ENCODE measurements at regions not wholly inside any gene's neighbourhood (a gene's known extent, or its start where the extent isn't known, plus 50 kb on each side); places are given as distances from the start of the nearest gene placed in this dataset.

DNA sequence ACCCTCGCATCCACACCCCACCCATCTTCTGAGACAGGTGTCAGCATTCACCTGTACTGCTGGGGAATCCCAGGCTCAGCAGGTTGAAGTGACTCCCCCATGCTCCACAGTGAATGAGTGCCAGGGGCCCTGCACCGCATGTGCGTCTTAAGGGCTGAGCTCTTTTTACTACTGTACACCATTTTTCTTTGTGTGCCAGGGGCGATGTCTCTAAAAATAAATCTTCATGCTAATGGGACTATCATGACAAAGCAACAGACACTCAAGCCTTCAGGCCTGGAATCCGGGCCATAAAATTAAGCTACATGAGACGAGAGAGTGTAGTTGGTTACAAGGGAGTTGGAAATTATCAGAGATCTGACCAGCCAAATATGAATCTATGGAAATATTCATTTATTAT is 294.8 kb downstream of the LPIN1 start:
- Histone ChIP-seq H3K27me3 (ENCODE audit: control insufficient read depth, insufficient read depth, low read length) (no peaks in the 10 kb centered on the region), H3K9me3 (ENCODE audit: control insufficient read depth, insufficient read depth, low read depth, low read length) (peaks cover 10% of the 10 kb centered on the region; the same call in 1 of the 2 replicates), H3K27ac (ENCODE audit: low read length) (no peak overlapping the region), H3K4me3 (ENCODE audit: low read depth in 2 of 2, low read length in 2 of 2) (no peak overlapping the region), H3K36me3 (ENCODE audit: control insufficient read depth, insufficient read depth, low read length) (no peaks in the 10 kb centered on the region), H3K4me1 (ENCODE audit: control insufficient read depth, insufficient read depth, low read length) (no peaks in the 10 kb centered on the region)
- no peak for ATAC-seq
- intact Hi-C loops (cut with micrococcal nuclease; ENCODE audit: unreplicated experiment) (no loop called here), in situ Hi-C loops (cut with HindIII; ENCODE audit: low pct_unique_long_range_greater_than_20kb, low sequenced_read_pairs) (no loop called here)
- TF ChIP-seq SIN3A (IDR thresholded peaks at IDR 0.05; ENCODE audit: borderline replicate concordance, insufficient read depth, low read depth, low read length) (no peak), POLR2AphosphoS5 (IDR thresholded peaks at IDR 0.05; ENCODE audit: low read depth, low read length) (no peak), TCF7L2 (IDR thresholded peaks at IDR 0.05; ENCODE audit: low read depth, low read length) (no peak)
- TF ChIP-seq, protein P1, sequence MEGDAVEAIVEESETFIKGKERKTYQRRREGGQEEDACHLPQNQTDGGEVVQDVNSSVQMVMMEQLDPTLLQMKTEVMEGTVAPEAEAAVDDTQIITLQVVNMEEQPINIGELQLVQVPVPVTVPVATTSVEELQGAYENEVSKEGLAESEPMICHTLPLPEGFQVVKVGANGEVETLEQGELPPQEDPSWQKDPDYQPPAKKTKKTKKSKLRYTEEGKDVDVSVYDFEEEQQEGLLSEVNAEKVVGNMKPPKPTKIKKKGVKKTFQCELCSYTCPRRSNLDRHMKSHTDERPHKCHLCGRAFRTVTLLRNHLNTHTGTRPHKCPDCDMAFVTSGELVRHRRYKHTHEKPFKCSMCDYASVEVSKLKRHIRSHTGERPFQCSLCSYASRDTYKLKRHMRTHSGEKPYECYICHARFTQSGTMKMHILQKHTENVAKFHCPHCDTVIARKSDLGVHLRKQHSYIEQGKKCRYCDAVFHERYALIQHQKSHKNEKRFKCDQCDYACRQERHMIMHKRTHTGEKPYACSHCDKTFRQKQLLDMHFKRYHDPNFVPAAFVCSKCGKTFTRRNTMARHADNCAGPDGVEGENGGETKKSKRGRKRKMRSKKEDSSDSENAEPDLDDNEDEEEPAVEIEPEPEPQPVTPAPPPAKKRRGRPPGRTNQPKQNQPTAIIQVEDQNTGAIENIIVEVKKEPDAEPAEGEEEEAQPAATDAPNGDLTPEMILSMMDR (IDR thresholded peaks at IDR 0.05), result no peak
- TF ChIP-seq, protein P2, sequence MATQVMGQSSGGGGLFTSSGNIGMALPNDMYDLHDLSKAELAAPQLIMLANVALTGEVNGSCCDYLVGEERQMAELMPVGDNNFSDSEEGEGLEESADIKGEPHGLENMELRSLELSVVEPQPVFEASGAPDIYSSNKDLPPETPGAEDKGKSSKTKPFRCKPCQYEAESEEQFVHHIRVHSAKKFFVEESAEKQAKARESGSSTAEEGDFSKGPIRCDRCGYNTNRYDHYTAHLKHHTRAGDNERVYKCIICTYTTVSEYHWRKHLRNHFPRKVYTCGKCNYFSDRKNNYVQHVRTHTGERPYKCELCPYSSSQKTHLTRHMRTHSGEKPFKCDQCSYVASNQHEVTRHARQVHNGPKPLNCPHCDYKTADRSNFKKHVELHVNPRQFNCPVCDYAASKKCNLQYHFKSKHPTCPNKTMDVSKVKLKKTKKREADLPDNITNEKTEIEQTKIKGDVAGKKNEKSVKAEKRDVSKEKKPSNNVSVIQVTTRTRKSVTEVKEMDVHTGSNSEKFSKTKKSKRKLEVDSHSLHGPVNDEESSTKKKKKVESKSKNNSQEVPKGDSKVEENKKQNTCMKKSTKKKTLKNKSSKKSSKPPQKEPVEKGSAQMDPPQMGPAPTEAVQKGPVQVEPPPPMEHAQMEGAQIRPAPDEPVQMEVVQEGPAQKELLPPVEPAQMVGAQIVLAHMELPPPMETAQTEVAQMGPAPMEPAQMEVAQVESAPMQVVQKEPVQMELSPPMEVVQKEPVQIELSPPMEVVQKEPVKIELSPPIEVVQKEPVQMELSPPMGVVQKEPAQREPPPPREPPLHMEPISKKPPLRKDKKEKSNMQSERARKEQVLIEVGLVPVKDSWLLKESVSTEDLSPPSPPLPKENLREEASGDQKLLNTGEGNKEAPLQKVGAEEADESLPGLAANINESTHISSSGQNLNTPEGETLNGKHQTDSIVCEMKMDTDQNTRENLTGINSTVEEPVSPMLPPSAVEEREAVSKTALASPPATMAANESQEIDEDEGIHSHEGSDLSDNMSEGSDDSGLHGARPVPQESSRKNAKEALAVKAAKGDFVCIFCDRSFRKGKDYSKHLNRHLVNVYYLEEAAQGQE (IDR thresholded peaks at IDR 0.05; ENCODE audit: insufficient read depth in 1 of 2, low read depth in 2 of 2, low read length in 1 of 2), result no peak
- ChIA-PET CTCF (no interaction called here), POLR2A (no interaction called here)
- BruUV-seq (replicated peaks), result no TSS peak
- no peak for DNase-seq (ENCODE audit: low read depth, low spot score)

DNA sequence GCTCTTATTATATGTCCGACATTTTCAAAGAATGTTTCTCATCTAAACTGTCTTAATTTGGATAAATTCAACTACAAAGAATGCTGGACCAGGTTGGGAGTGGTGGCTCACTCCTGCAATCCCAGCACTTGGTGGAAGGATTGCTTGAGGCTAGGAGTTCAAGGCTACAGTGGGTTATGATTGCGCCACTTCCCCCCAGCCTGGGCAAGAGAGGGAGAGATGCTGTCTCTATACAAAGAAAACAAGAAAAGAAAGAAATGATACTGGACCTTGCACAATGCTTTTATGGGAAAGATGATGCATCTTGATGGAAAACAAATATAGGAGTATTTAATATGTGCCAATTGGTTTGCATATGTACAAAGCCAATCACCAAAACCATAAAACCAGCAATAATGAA is 296.7 kb downstream of the LPIN1 start:
- intact Hi-C loops (cut with micrococcal nuclease; ENCODE audit: unreplicated experiment), result no loop called here
- TF ChIP-seq, protein P2 (IDR thresholded peaks at IDR 0.05; ENCODE audit: insufficient read depth in 1 of 2, low read depth in 2 of 2, low read length in 1 of 2), result no peak
- TF ChIP-seq, protein P1 (IDR thresholded peaks at IDR 0.05), result no peak
- no peak for TF ChIP-seq POLR2AphosphoS5 (IDR thresholded peaks at IDR 0.05; ENCODE audit: low read depth, low read length)
- DNase-seq (ENCODE audit: low read depth, low spot score) (no peak), ATAC-seq (no peak)
- in situ Hi-C loops (cut with HindIII; ENCODE audit: low pct_unique_long_range_greater_than_20kb, low sequenced_read_pairs), result no loop called here
- H3K27me3 ChIP-seq (ENCODE audit: control insufficient read depth, insufficient read depth, low read length), result no peaks in the 10 kb centered on the region
- H3K4me3 ChIP-seq (ENCODE audit: low read depth in 2 of 2, low read length in 2 of 2), result no peak overlapping the region
- H3K36me3 ChIP-seq (ENCODE audit: control insufficient read depth, insufficient read depth, low read length), result no peaks in the 10 kb centered on the region
- H3K9me3 ChIP-seq (ENCODE audit: control insufficient read depth, insufficient read depth, low read depth, low read length), result peaks cover 10% of the 10 kb centered on the region; the same call in 1 of the 2 replicates
- CTCF ChIA-PET, result no interaction called here
- POLR2A ChIA-PET, result no interaction called here
- no peak overlapping the region for H3K27ac ChIP-seq (ENCODE audit: low read length)
- BruUV-seq (replicated peaks), result no TSS peak
- H3K4me1 ChIP-seq (ENCODE audit: control insufficient read depth, insufficient read depth, low read length), result no peaks in the 10 kb centered on the region

Measured in Panc1 (cell line).